SK-N-SH treated with all-trans-retinoic acid at 6 μM for 48 hours (cell line): ENCODE measurements at regions not wholly inside any gene's neighbourhood (a gene's known extent, or its start where the extent isn't known, plus 50 kb on each side); places are given as distances from the start of the nearest gene placed in this dataset.
A peak's percentile ranks its signal among the peaks of the same experiment; 100 is the strongest.

ENCODE experiments used
- ATAC-seq: fragments of 200-7000 bp; cut with Tn5 transposase; 3 replicates; pipeline ENCODE4 v1.9.1; 2020; ENCODE audit warnings: mild to moderate bottlenecking, moderate library complexity
- BACH2 ChIP-seq: fragments of 250-450 bp; sonication (Bioruptor Pico); IDR thresholded peaks from 2 replicates; pipeline ENCODE4 v1.9.0; 2021; ENCODE audit warnings: mild to moderate bottlenecking, borderline replicate concordance
- CREB5 ChIP-seq: fragments of 250-450 bp; sonication (Bioruptor Pico); IDR thresholded peaks from 2 replicates; pipeline ENCODE4 v1.5.1; 2020; ENCODE audit warnings: low read depth, mild to moderate bottlenecking, moderate library complexity
- CSDC2 ChIP-seq: fragments of 250-450 bp; sonication (Bioruptor Pico); IDR thresholded peaks from 2 replicates; pipeline ENCODE4 v1.5.0; 2020; ENCODE audit warnings: mild to moderate bottlenecking, moderate library complexity
- CSRNP3 ChIP-seq: fragments of 250-450 bp; sonication (Bioruptor Pico); IDR thresholded peaks from 2 replicates; pipeline ENCODE4 v1.5.1; 2021; ENCODE audit warnings: mild to moderate bottlenecking, moderate library complexity
- ESRRG ChIP-seq: fragments of 250-450 bp; sonication (Bioruptor Pico); IDR thresholded peaks from 2 replicates; pipeline ENCODE4 v1.6.1; 2021; ENCODE audit warnings: mild to moderate bottlenecking
- GLIS3 ChIP-seq: fragments of 250-450 bp; sonication (Bioruptor Pico); IDR thresholded peaks from 2 replicates; pipeline ENCODE4 v1.5.0; 2020; ENCODE audit warnings: mild to moderate bottlenecking, moderate library complexity
- ISL1 ChIP-seq: fragments of 250-450 bp; sonication (Bioruptor Pico); IDR thresholded peaks from 2 replicates; pipeline ENCODE4 v2.1.2; 2022; ENCODE audit warnings: mild to moderate bottlenecking, moderate library complexity
- OSR1 ChIP-seq: fragments of 250-450 bp; sonication (Bioruptor Pico); IDR thresholded peaks from 2 replicates; pipeline ENCODE4 v1.8.0; 2022; ENCODE audit warnings: moderate library complexity, mild to moderate bottlenecking, inconsistent platforms
- PATZ1 ChIP-seq: fragments of 250-450 bp; sonication (Bioruptor Pico); IDR thresholded peaks from 2 replicates; pipeline ENCODE4 v1.8.0; 2020; ENCODE audit warnings: mild to moderate bottlenecking, moderate library complexity, borderline replicate concordance
- POU6F1 ChIP-seq: fragments of 250-450 bp; sonication (Bioruptor Pico); IDR thresholded peaks from 2 replicates; pipeline ENCODE4 v1.8.0; 2021; ENCODE audit warnings: low read depth, mild to moderate bottlenecking, moderate library complexity, borderline replicate concordance
- PPARA ChIP-seq: fragments of 250-450 bp; sonication (Bioruptor Pico); IDR thresholded peaks from 2 replicates; pipeline ENCODE4 v1.5.0; 2020; ENCODE audit warnings: mild to moderate bottlenecking, borderline replicate concordance
- RARB ChIP-seq: fragments of 250-450 bp; sonication (Bioruptor Pico); IDR thresholded peaks from 2 replicates; pipeline ENCODE4 v1.8.0; 2021; ENCODE audit warnings: mild to moderate bottlenecking, moderate library complexity
- SNAI2 ChIP-seq: fragments of 250-450 bp; sonication (Bioruptor Pico); IDR thresholded peaks from 2 replicates; pipeline ENCODE4 v1.5.0; 2020; ENCODE audit warnings: mild to moderate bottlenecking, moderate library complexity
- TCF4 ChIP-seq: fragments of 250-450 bp; sonication (Bioruptor Pico); IDR thresholded peaks from 2 replicates; pipeline ENCODE4 v1.8.0; 2021; ENCODE audit warnings: mild to moderate bottlenecking, moderate library complexity, borderline replicate concordance
- TOX ChIP-seq: fragments of 250-450 bp; sonication (Bioruptor Pico); IDR thresholded peaks from 2 replicates; pipeline ENCODE4 v1.8.0; 2021; ENCODE audit warnings: mild to moderate bottlenecking, moderate library complexity, borderline replicate concordance
- TSHZ2 ChIP-seq: fragments of 250-450 bp; sonication (Bioruptor Pico); IDR thresholded peaks from 2 replicates; pipeline ENCODE4 v1.5.0; 2020; ENCODE audit warnings: mild to moderate bottlenecking, moderate library complexity
- ZC3H10 ChIP-seq: fragments of 250-450 bp; sonication (Bioruptor Pico); IDR thresholded peaks from 2 replicates; pipeline ENCODE4 v1.5.1; 2021; ENCODE audit warnings: mild to moderate bottlenecking, moderate library complexity
- ZFP30 ChIP-seq: fragments of 450-650 bp; formaldehyde crosslinking; IDR thresholded peaks from 2 replicates; pipeline ENCODE4 v1.5.0; 2022; ENCODE audit warnings: mild to moderate bottlenecking, moderate library complexity
- ZNF8 ChIP-seq: fragments of 450-650 bp; formaldehyde crosslinking; IDR thresholded peaks from 2 replicates; pipeline ENCODE4 v1.5.0; 2020; ENCODE audit warnings: mild to moderate bottlenecking, moderate library complexity

GRCh38 chr5:146254223-146254622, 50.8 kb downstream of the RBM27 start:
- no peak for ATAC-seq

GRCh38 chr5:146273109-146273508, 65.5 kb upstream of the POU4F3 start:
- ATAC-seq: no peak
- TF ChIP-seq ZNF8: no peak
- TF ChIP-seq RARB: no peak
- TF ChIP-seq SNAI2: no peak
- no peak for TF ChIP-seq PPARA
- no peak for TF ChIP-seq CSRNP3 (CRISPR knock-in tag)
- no peak for TF ChIP-seq TCF4
- TF ChIP-seq BACH2 (CRISPR knock-in tag): no peak
- TF ChIP-seq TOX (CRISPR knock-in tag): no peak
- no peak for TF ChIP-seq ISL1 (CRISPR knock-in tag)
- no peak for TF ChIP-seq CSDC2
- no peak for TF ChIP-seq TSHZ2 (CRISPR knock-in tag)
- no peak for TF ChIP-seq POU6F1 (CRISPR knock-in tag)

More at GRCh38 chr5:146254223-146254622, 50.8 kb downstream of the RBM27 start:
- no peak for TF ChIP-seq PPARA
- no peak for TF ChIP-seq CSRNP3 (CRISPR knock-in tag)
- TF ChIP-seq ZFP30: no peak
- no peak for TF ChIP-seq ESRRG (CRISPR knock-in tag)
- no peak for TF ChIP-seq ZC3H10 (CRISPR knock-in tag)
- TF ChIP-seq ZNF8: no peak
- no peak for TF ChIP-seq TOX (CRISPR knock-in tag)
- TF ChIP-seq OSR1 (CRISPR knock-in tag): no peak
- no peak for TF ChIP-seq CREB5 (CRISPR knock-in tag)
- no peak for TF ChIP-seq CSDC2
- TF ChIP-seq TSHZ2 (CRISPR knock-in tag): no peak
- TF ChIP-seq GLIS3: no peak
- TF ChIP-seq ISL1 (CRISPR knock-in tag): no peak

GRCh38 chr5:146283344-146283761, 55.3 kb upstream of the POU4F3 start:
- peak; percentile 96 for ATAC-seq
- TF ChIP-seq CSDC2 (0 out of 2 replicates have a peak, but pooled peaks have one; percentile 84), ZC3H10 (CRISPR knock-in tag) (peak; percentile 77; the same call in 1 of the 2 replicates), ISL1 (CRISPR knock-in tag) (peak; percentile 98), PATZ1 (CRISPR knock-in tag) (0 out of 2 replicates have a peak, but pooled peaks have one; percentile 40), GLIS3 (0 out of 2 replicates have a peak, but pooled peaks have one; percentile 17), TOX (CRISPR knock-in tag) (peak; percentile 38; the same call in 1 of the 2 replicates), TCF4 (no peak), SNAI2 (no peak)
